Glutamatergic neuron (in vitro differentiated cells): ENCODE measurements at regions not wholly inside any gene's neighbourhood (a gene's known extent, or its start where the extent isn't known, plus 50 kb on each side); places are given as distances from the start of the nearest gene placed in this dataset.

Experiments used
- DNase-seq: peaks from one replicate; pipeline ENCODE4 v3.0.0; 2022
- H3K27ac Mint-ChIP-seq: one replicate; pipeline ENCODE4 v1.8.0; 2020; ENCODE audit warnings: mild to moderate bottlenecking, mixed read lengths, inconsistent platforms; ENCODE audit not compliant: unreplicated experiment
- H3K27me3 Mint-ChIP-seq: one replicate; pipeline ENCODE4 v1.8.0; 2020; ENCODE audit warnings: mild to moderate bottlenecking, moderate library complexity, mixed read lengths, inconsistent platforms; ENCODE audit not compliant: unreplicated experiment
- H3K36me3 Mint-ChIP-seq: one replicate; pipeline ENCODE4 v1.8.0; 2020; ENCODE audit warnings: mild to moderate bottlenecking, mixed read lengths, inconsistent platforms; ENCODE audit not compliant: unreplicated experiment
- H3K4me1 Mint-ChIP-seq: one replicate; pipeline ENCODE4 v1.8.0; 2020; ENCODE audit warnings: mild to moderate bottlenecking, low read depth, mixed read lengths, inconsistent platforms; ENCODE audit not compliant: unreplicated experiment
- H3K4me3 Mint-ChIP-seq: one replicate; pipeline ENCODE4 v1.8.0; 2020; ENCODE audit warnings: mild to moderate bottlenecking, mixed read lengths, inconsistent platforms; ENCODE audit not compliant: unreplicated experiment
- H3K9me3 Mint-ChIP-seq: one replicate; pipeline ENCODE4 v1.8.0; 2020; ENCODE audit warnings: mild to moderate bottlenecking, moderate library complexity, mixed read lengths, inconsistent platforms; ENCODE audit not compliant: unreplicated experiment
- TF ChIP-seq, protein P1 (sequence below): fragments of 200-600 bp; sonication (generic); IDR thresholded peaks from one replicate; pipeline ENCODE4 v1.5.0; 2021; ENCODE audit not compliant: partially characterized antibody, unreplicated experiment

GRCh38 chr18:34482204-34482603, 227.9 kb upstream of the DTNA start:
- no peak overlapping the region for H3K27ac Mint-ChIP-seq
- H3K9me3 Mint-ChIP-seq, result no peaks in the 10 kb centered on the region
- no peaks in the 10 kb centered on the region for H3K36me3 Mint-ChIP-seq
- no peaks in the 10 kb centered on the region for H3K27me3 Mint-ChIP-seq
- no peak overlapping the region for H3K4me3 Mint-ChIP-seq
- DNase-seq, result no peak
- TF ChIP-seq, protein P1, sequence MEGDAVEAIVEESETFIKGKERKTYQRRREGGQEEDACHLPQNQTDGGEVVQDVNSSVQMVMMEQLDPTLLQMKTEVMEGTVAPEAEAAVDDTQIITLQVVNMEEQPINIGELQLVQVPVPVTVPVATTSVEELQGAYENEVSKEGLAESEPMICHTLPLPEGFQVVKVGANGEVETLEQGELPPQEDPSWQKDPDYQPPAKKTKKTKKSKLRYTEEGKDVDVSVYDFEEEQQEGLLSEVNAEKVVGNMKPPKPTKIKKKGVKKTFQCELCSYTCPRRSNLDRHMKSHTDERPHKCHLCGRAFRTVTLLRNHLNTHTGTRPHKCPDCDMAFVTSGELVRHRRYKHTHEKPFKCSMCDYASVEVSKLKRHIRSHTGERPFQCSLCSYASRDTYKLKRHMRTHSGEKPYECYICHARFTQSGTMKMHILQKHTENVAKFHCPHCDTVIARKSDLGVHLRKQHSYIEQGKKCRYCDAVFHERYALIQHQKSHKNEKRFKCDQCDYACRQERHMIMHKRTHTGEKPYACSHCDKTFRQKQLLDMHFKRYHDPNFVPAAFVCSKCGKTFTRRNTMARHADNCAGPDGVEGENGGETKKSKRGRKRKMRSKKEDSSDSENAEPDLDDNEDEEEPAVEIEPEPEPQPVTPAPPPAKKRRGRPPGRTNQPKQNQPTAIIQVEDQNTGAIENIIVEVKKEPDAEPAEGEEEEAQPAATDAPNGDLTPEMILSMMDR, result no peak
- no peaks in the 10 kb centered on the region for H3K4me1 Mint-ChIP-seq

DNA sequence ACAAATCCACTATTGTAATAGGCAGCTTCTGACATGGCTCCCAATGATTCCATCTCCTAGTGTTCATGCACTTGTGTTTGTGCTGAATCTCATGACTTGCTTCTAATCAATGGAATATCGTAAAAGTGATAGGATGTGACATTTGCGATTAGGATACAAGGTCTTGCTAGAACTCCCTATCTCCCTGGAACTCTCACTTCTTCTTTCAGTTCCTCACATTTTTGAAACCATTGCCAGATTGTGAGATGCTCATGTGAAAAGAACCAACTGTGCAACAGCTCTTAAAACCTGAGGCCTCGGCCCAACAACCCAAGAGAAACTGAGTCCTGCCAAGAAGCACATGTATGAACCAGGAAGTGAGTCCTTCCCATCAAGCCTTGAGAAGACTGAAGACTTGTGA, 226.9 kb upstream of the DTNA start:
- Mint-ChIP-seq H3K27me3 (no peaks in the 10 kb centered on the region), H3K9me3 (no peaks in the 10 kb centered on the region), H3K36me3 (no peaks in the 10 kb centered on the region), H3K4me3 (no peak overlapping the region), H3K4me1 (no peaks in the 10 kb centered on the region), H3K27ac (no peak overlapping the region)
- no peak for DNase-seq
- TF ChIP-seq, protein P1, result no peak

DNA sequence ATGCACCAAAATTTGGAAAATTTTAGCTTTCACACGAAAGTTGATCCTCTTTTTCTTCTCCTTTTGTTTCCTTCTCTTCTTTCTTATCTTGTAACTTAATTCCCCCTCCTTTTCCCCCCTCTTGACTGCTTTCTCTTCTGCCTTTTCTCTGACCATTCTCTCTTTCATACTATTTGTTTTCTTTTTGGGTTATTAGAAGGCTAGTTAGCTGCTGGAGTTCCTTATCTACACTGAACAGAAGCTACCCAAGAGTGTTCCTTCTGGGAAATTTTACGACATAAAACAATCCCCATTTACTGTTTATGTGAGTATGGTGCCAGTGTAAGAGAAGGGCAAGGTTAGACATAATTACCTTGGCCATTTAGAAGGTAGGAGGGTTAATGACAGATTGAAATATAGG, 218.4 kb upstream of the DTNA start:
- TF ChIP-seq, protein P1, result no peak
- no peaks in the 10 kb centered on the region for H3K36me3 Mint-ChIP-seq
- H3K4me1 Mint-ChIP-seq, result peaks cover 2% of the 10 kb centered on the region
- no peak overlapping the region for H3K4me3 Mint-ChIP-seq
- no peak overlapping the region for H3K27ac Mint-ChIP-seq
- H3K27me3 Mint-ChIP-seq, result peaks cover 11% of the 10 kb centered on the region
- no peak for DNase-seq
- peaks cover 5% of the 10 kb centered on the region for H3K9me3 Mint-ChIP-seq

GRCh38 chr18:34492652-34493051, 217.4 kb upstream of the DTNA start:
- Mint-ChIP-seq H3K27me3 (peaks cover 11% of the 10 kb centered on the region), H3K36me3 (no peaks in the 10 kb centered on the region), H3K9me3 (peaks cover 5% of the 10 kb centered on the region), H3K4me3 (peak overlapping the region; percentile 91), H3K4me1 (peaks cover 2% of the 10 kb centered on the region), H3K27ac (peak overlapping the region; percentile 85)
- TF ChIP-seq, protein P1, result no peak
- no peak for DNase-seq

DNA sequence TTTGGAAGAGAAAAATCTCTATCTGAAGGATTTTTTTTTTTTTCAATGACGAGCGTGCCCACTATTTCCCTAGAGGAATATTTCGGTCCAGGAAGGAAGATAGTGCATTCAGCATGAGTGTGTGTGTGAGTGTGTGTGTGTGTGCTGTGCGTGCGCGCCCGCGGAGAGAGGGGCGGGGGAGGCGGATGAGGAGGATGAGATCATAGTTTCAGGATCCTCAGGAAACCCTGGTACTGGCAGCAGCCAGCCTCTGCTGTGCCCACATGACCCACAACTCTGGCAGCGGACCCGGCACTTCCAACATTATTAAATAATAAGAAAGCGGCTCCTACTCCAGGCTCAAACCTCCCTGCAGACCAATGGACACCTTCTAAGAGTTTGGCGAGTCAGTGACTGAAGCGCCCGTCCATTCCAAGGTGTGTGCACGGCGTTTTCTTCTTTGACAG, 217.0 kb upstream of the DTNA start:
- Mint-ChIP-seq H3K4me1 (peaks cover 2% of the 10 kb centered on the region), H3K9me3 (peaks cover 5% of the 10 kb centered on the region), H3K36me3 (no peaks in the 10 kb centered on the region), H3K27me3 (peaks cover 11% of the 10 kb centered on the region), H3K27ac (peak overlapping the region; percentile 85), H3K4me3 (peak overlapping the region; percentile 91)
- DNase-seq, result peak; percentile 82
- TF ChIP-seq, protein P1, result no peak
